ENCODE measurements at regions not wholly inside any gene's neighbourhood (a gene's known extent, or its start where the extent isn't known, plus 50 kb on each side); places are given as distances from the start of the nearest gene placed in this dataset.

GRCh38 chr9:4921449-4921848 is 63.6 kb upstream of the JAK2 start:
- no peak for DNase-seq (ENCODE audit: low read depth)

- no peak for DNase-seq (ENCODE audit: low read depth)
These were observed 63.0 kb upstream of the JAK2 start for GRCh38 chr9:4922101-4922500.

- no peak for DNase-seq (ENCODE audit: low read depth)
These were observed 62.3 kb upstream of the JAK2 start for GRCh38 chr9:4922730-4923129.

GRCh38 chr9:4923141-4923540 is 61.9 kb upstream of the JAK2 start:
- no peak for DNase-seq (ENCODE audit: low read depth)

- peak; percentile 62 for DNase-seq (ENCODE audit: low read depth)
These were observed 61.2 kb upstream of the JAK2 start for GRCh38 chr9:4923580-4924544.

GRCh38 chr9:4926239-4926638 is 58.8 kb upstream of the JAK2 start:
- no peak for DNase-seq (ENCODE audit: low read depth)

- DNase-seq (ENCODE audit: low read depth) = no peak
These were observed 58.0 kb upstream of the JAK2 start for GRCh38 chr9:4927043-4927471.

GRCh38 chr9:4927701-4928100 is 57.4 kb upstream of the JAK2 start:
- no peak for DNase-seq (ENCODE audit: low read depth)

GRCh38 chr9:4929917-4930316 is 55.2 kb upstream of the JAK2 start:
- peak; percentile 11 for DNase-seq (ENCODE audit: low read depth)

- DNase-seq (ENCODE audit: low read depth) = no peak
These were observed 52.4 kb upstream of the JAK2 start for GRCh38 chr9:4932681-4933080.

GRCh38 chr9:4933177-4933576 is 51.9 kb upstream of the JAK2 start:
- DNase-seq (ENCODE audit: low read depth) = no peak

GRCh38 chr9:4933861-4934260 is 51.2 kb upstream of the JAK2 start:
- DNase-seq (ENCODE audit: low read depth) = no peak

- peak; percentile 18 for DNase-seq (ENCODE audit: low read depth)
These were observed 49.9 kb upstream of the JAK2 start for GRCh38 chr9:4935001-4935672.

Data from M059J (cell line).